ENCODE measurements at regions not wholly inside any gene's neighbourhood (a gene's known extent, or its start where the extent isn't known, plus 50 kb on each side); places are given as distances from the start of the nearest gene placed in this dataset.

DNA sequence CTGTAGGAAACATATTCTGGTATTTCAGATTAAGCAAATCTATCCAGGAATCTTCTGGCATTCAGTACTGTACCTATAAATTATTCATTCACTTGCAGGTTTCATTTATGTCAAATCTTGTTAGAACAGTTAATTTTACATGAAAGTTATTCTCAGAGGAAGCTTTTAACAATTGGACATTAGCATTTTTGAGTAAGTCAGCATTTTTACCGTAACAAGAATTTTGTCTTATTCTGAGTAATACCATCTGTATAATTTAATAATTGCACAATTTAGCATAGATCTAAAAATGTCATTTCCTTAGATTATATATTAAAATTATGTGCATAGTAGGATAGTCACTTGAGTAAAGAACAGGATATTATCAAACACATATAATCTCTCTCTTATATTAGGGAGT, 764.8 kb upstream of the LRFN5 start:
- Histone ChIP-seq H3K4me3 (ENCODE audit: low read depth, low read length) (no peak overlapping the region), H3K36me3 (ENCODE audit: control insufficient read depth, insufficient read depth, low read length) (no peaks in the 10 kb centered on the region), H3K27me3 (ENCODE audit: control insufficient read depth, insufficient read depth, low read length) (no peaks in the 10 kb centered on the region)
- FAIRE-seq (no peak), DNase-seq (ENCODE audit: low read depth) (no peak)
- TF ChIP-seq, protein P1, sequence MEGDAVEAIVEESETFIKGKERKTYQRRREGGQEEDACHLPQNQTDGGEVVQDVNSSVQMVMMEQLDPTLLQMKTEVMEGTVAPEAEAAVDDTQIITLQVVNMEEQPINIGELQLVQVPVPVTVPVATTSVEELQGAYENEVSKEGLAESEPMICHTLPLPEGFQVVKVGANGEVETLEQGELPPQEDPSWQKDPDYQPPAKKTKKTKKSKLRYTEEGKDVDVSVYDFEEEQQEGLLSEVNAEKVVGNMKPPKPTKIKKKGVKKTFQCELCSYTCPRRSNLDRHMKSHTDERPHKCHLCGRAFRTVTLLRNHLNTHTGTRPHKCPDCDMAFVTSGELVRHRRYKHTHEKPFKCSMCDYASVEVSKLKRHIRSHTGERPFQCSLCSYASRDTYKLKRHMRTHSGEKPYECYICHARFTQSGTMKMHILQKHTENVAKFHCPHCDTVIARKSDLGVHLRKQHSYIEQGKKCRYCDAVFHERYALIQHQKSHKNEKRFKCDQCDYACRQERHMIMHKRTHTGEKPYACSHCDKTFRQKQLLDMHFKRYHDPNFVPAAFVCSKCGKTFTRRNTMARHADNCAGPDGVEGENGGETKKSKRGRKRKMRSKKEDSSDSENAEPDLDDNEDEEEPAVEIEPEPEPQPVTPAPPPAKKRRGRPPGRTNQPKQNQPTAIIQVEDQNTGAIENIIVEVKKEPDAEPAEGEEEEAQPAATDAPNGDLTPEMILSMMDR (IDR thresholded peaks at IDR 0.05; ENCODE audit: insufficient read depth, low read length, severe bottlenecking) = no peak

DNA sequence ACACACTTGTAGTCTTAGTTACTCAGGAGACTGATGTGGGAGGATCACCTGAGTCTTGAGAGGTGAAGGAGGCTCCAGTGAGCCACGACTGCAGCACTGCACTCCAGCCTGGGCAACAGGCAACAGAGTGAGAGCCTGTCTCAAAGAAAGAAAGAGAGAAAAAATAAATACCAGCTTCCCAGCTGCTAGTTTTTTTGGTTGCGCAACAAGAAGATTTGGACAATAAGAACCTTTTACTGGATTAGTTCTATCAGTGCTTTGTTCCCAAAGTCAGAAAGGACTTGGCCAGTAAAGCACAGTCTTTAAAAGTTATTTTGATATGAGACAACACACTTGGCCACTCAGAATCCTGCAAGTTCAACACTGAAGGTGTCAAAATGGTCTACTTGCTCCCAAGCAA, 768.1 kb upstream of the LRFN5 start:
- Histone ChIP-seq H3K27me3 (ENCODE audit: control insufficient read depth, insufficient read depth, low read length) (no peaks in the 10 kb centered on the region), H3K4me3 (ENCODE audit: low read depth, low read length) (no peak overlapping the region), H3K36me3 (ENCODE audit: control insufficient read depth, insufficient read depth, low read length) (no peaks in the 10 kb centered on the region)
- TF ChIP-seq, protein P1 (IDR thresholded peaks at IDR 0.05; ENCODE audit: insufficient read depth, low read length, severe bottlenecking) = no peak
- DNase-seq (ENCODE audit: low read depth) (no peak), FAIRE-seq (no peak)

DNA sequence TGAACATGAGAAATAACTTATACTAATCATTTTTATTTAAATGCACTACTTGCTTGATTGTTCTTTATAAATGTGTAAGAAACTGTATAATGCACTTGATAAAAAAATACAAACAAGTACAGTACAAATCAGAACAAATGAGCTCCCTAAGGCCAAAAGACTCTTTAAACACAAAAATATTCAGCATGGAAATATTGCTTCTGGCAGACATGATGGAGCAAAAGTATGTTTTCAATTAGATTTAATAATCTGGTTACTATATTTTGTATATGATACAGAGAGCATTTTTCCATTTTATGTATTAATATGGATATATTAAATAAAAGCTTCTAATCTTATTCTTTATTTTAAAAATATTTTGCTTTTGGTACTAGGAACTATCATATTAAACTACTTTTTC, 800.2 kb upstream of the LRFN5 start:
- FAIRE-seq = no peak
- TF ChIP-seq, protein P1 (IDR thresholded peaks at IDR 0.05; ENCODE audit: insufficient read depth, low read length, severe bottlenecking) = no peak
- Histone ChIP-seq H3K4me3 (ENCODE audit: low read depth, low read length) (no peak overlapping the region), H3K27me3 (ENCODE audit: control insufficient read depth, insufficient read depth, low read length) (no peaks in the 10 kb centered on the region), H3K36me3 (ENCODE audit: control insufficient read depth, insufficient read depth, low read length) (no peaks in the 10 kb centered on the region)
- no peak for DNase-seq (ENCODE audit: low read depth)

DNA sequence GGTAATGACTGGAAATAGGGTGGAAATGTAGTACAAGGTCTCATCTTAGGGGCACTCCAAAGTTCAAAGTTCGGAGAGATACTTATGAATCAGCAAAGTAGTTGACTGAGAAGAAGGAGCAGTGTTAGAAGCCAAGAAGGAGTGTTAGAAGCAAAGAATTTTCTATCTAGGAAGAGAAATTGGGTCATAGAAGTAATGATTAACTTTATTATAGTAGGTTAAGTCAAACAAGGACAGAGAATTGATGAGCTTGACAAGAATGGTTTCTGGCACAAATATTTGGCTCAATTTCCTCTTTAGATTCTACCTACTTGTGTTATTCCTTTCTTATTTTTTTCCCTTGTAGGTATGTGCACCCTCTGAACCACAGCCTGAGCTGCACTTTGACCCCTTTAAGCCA, 810.5 kb upstream of the LRFN5 start:
- DNase-seq (ENCODE audit: low read depth) (no peak), FAIRE-seq (no peak)
- Histone ChIP-seq H3K27me3 (ENCODE audit: control insufficient read depth, insufficient read depth, low read length) (no peaks in the 10 kb centered on the region), H3K4me3 (ENCODE audit: low read depth, low read length) (no peak overlapping the region), H3K36me3 (ENCODE audit: control insufficient read depth, insufficient read depth, low read length) (no peaks in the 10 kb centered on the region)
- TF ChIP-seq, protein P1 (IDR thresholded peaks at IDR 0.05; ENCODE audit: insufficient read depth, low read length, severe bottlenecking) = no peak

DNA sequence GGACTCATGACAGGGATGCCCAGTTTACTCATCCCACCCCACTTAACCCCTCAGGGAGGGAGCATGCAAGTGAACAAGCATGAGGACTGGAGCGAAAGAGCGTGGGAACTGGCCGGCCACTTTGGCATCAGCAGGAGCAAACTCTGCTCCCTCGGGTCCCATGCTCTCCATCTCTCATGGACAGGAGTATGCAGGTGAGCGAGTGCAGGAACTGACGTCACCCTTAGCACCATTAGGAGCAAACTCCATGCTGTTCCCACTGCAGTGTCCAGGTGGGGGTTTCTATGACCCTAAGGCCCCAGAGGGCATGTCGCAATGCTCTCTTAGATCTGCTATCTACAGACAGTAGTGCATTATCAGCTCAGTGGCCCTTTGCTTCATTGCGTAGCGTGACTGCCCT, 821.8 kb upstream of the LRFN5 start:
- no peaks in the 10 kb centered on the region for H3K27me3 ChIP-seq (ENCODE audit: control insufficient read depth, insufficient read depth, low read length)
- TF ChIP-seq, protein P1 (IDR thresholded peaks at IDR 0.05; ENCODE audit: insufficient read depth, low read length, severe bottlenecking) = no peak
- H3K4me3 ChIP-seq (ENCODE audit: low read depth, low read length) = no peak overlapping the region
- H3K36me3 ChIP-seq (ENCODE audit: control insufficient read depth, insufficient read depth, low read length) = no peaks in the 10 kb centered on the region
- no peak for FAIRE-seq
- DNase-seq (ENCODE audit: low read depth) = no peak

DNA sequence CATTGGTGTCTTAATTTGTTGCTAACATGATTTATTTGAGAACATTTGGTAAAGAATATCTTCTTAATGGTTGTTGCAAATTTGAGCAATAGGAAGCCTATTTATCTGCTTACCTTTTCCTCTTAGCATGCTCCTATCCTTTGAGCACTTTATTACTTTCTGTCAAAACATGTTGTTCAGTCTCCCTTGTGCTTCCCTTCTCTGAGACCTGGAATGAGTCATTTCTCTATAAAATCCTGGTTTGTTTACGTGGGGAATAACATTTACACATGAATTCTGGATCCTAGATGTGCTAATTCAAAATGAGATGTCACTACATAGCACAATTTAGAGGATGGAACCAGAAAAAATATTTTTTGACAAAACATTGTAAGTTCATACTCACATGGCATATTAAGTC, 844.0 kb upstream of the LRFN5 start:
- DNase-seq (ENCODE audit: low read depth) (no peak), FAIRE-seq (no peak)
- TF ChIP-seq, protein P1 (IDR thresholded peaks at IDR 0.05; ENCODE audit: insufficient read depth, low read length, severe bottlenecking) = no peak
- H3K27me3 ChIP-seq (ENCODE audit: control insufficient read depth, insufficient read depth, low read length) = no peaks in the 10 kb centered on the region
- no peak overlapping the region for H3K4me3 ChIP-seq (ENCODE audit: low read depth, low read length)
- H3K36me3 ChIP-seq (ENCODE audit: control insufficient read depth, insufficient read depth, low read length) = no peaks in the 10 kb centered on the region

Data from bronchial epithelial cell (primary cell).